NB4 (cell line): ENCODE measurements at regions not wholly inside any gene's neighbourhood (a gene's known extent, or its start where the extent isn't known, plus 50 kb on each side); places are given as distances from the start of the nearest gene placed in this dataset.

Experiments used
- DNase-seq: peaks from one replicate; pipeline ENCODE4 v3.0.0; 2010; ENCODE audit warnings: low read depth
- H3K4me3 ChIP-seq: one replicate; pipeline ENCODE4 v1.5.1; 2011; ENCODE audit warnings: mild to moderate bottlenecking, low read depth, low read length, moderate library complexity
- MYC ChIP-seq: IDR thresholded peaks from 2 replicates; pipeline ENCODE4 v1.6.1; 2011; ENCODE audit warnings: low read depth, low read length
- POLR2A ChIP-seq: IDR thresholded peaks from 2 replicates; pipeline ENCODE4 v1.6.1; 2011; ENCODE audit warnings: mild to moderate bottlenecking; ENCODE audit not compliant: insufficient read length; ENCODE audit errors: extremely low read depth
- TF ChIP-seq, protein P1 (sequence below): IDR thresholded peaks from 2 replicates; pipeline ENCODE4 v1.6.1; 2011; ENCODE audit warnings: low read depth, low read length
- TF ChIP-seq, protein P2 (sequence below): IDR thresholded peaks from one replicate; pipeline ENCODE4 v1.5.1; 2012; ENCODE audit warnings: low read depth, low read length

DNA sequence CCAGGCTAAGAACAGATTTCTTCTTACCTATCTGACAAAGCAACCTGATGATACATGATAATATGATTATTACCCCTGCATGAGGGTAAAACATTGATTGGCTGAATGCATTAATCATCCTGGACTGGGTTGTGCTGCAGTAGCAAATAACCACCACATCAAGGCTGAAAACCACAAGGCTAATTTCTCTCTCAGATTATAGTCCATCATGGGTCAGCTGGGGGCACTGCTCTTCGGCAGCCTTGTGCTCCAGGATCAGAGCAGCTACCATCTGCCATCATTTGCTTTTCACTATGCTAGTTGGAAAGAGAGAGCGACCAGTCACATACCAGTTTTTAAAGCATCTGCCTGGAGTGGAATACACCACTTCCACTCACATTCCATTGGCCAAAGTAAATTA is 383.5 kb downstream of the RASEF start:
- TF ChIP-seq, protein P1, sequence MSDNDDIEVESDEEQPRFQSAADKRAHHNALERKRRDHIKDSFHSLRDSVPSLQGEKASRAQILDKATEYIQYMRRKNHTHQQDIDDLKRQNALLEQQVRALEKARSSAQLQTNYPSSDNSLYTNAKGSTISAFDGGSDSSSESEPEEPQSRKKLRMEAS, result no peak
- TF ChIP-seq, protein P2, sequence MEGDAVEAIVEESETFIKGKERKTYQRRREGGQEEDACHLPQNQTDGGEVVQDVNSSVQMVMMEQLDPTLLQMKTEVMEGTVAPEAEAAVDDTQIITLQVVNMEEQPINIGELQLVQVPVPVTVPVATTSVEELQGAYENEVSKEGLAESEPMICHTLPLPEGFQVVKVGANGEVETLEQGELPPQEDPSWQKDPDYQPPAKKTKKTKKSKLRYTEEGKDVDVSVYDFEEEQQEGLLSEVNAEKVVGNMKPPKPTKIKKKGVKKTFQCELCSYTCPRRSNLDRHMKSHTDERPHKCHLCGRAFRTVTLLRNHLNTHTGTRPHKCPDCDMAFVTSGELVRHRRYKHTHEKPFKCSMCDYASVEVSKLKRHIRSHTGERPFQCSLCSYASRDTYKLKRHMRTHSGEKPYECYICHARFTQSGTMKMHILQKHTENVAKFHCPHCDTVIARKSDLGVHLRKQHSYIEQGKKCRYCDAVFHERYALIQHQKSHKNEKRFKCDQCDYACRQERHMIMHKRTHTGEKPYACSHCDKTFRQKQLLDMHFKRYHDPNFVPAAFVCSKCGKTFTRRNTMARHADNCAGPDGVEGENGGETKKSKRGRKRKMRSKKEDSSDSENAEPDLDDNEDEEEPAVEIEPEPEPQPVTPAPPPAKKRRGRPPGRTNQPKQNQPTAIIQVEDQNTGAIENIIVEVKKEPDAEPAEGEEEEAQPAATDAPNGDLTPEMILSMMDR, result no peak
- TF ChIP-seq POLR2A (no peak), MYC (no peak)
- H3K4me3 ChIP-seq, result no peak overlapping the region
- DNase-seq, result no peak

DNA sequence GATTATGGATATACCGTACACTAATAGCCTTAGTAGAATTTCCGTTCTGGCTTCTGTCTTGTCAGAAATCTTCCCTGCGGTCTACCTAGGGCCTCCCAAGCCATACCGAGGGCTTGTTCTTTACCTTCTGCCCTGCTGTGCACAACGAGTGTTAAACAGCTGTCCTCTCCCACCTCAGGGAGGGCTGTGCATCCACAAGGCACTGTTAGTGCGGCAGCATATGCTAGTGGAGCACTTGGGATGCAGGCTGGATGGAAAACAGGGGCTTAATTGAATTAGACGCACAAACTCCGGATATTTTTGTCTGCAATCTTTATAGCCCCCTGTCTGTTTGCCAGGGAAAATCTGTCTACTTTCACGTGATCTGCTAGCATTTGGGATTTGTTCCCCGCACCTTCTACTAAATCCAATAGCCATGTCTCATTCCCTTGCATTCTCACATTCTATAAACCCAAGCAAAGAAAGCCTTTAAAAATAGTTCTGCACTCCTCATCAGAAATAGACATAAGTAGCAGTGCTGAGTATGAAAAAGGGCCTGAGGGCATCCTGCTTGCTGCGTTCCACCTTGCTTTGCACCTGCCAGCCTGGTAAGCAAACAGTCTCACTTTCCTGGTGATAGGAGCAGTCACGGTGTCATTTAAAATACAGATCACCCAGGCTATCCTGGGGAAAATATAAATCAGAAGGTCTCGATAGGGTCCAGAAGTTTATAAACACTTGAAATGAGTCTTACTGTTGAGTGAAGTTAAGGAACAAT is 382.6 kb downstream of the RASEF start:
- TF ChIP-seq, protein P1, result no peak
- no peak for TF ChIP-seq POLR2A
- TF ChIP-seq MYC, result no peak
- TF ChIP-seq, protein P2, result no peak
- DNase-seq, result no peak
- no peak overlapping the region for H3K4me3 ChIP-seq

DNA sequence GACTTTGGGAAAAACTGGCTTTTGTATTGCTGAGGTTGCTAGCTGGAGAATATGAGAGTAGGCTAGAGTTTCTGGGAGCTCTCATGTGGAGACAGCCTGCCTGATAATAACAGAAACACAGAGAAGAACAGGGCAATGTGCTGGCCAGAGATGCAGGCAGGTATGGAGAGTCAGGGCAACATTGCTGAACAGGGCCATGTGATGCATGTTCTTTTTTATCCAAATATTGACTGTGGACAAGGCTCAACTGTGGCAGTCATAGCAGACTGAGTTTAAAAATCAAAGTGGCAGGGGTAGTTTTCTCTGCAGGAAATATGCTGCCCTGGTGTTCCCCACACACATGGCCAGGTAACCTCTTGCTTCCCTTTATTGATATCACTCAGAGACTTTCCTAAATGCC is 381.1 kb downstream of the RASEF start:
- no peak for DNase-seq
- TF ChIP-seq MYC (no peak), POLR2A (no peak)
- TF ChIP-seq, protein P2, result no peak
- TF ChIP-seq, protein P1, result no peak
- H3K4me3 ChIP-seq, result no peak overlapping the region

DNA sequence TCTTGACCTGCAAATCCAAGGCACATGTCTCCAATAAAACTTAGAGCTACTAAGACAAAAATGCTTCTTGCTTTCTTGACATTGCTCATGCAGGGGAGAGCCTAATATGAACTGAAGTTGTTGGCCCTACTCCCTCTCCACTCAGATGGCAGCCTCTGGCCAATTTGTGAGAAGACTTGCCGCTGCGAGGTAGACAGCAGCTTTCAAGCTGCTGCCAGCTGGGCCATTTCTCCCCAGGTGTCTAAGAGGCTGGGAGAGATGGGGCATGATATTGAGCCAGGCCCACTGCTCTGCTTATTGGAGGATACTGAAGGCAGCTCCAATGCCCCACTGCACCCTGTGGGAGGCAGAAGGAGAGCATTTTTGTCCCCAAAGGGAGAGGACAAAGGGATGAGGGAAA is 380.5 kb downstream of the RASEF start:
- TF ChIP-seq, protein P2, result no peak
- TF ChIP-seq, protein P1, result no peak
- TF ChIP-seq POLR2A (no peak), MYC (no peak)
- DNase-seq, result no peak
- no peak overlapping the region for H3K4me3 ChIP-seq

DNA sequence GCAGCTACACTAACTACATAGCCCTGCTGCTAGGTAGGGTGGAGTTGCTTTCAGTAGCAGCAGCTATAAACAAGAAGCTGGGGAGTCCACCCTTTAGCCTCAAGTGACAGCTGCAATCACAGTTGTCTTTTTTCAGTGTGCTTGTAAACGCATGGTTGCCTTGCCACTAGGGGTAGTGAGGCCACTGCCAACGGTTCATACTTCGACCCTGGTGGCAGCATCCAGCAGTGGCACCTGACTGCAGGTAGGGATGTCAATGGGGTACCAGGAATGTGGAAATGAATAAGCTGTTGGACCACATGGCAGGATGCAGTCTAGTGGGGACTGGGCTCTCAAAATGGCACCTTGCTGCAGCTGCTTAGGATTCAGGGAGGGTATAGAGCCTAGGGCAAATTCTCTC is 367.2 kb downstream of the RASEF start:
- no peak overlapping the region for H3K4me3 ChIP-seq
- TF ChIP-seq MYC, result no peak
- TF ChIP-seq POLR2A, result no peak
- DNase-seq, result no peak

DNA sequence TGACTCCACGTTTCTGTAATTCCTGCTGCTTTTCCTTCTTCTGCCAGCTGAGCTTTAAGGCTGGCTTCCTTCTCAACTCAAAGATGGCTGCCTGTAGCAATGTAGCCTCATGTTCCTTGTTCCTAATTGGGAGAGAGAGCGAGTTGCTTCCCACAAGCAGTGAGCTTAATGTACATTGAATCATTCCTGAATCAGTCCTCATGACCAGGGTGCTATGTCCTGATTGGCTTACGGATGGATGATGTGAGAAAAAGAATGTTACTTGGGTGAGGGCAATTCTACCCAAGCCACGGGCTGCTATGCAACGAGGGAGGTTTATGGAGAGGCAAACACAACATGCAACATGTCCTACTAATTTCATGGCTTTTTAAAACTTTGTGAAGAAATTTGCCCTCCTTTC is 356.2 kb downstream of the RASEF start:
- no peak overlapping the region for H3K4me3 ChIP-seq
- TF ChIP-seq, protein P1, result no peak
- no peak for TF ChIP-seq POLR2A
- TF ChIP-seq, protein P2, result no peak
- TF ChIP-seq MYC, result no peak
- DNase-seq, result no peak
